Colon (tissue), 2 donors: ENCODE measurements at regions not wholly inside any gene's neighbourhood (a gene's known extent, or its start where the extent isn't known, plus 50 kb on each side); places are given as distances from the start of the nearest gene placed in this dataset.

Experiments used
- FAIRE-seq: peaks from 2 replicates; lab custom pipeline; 2012; peaks lifted over from hg19 to GRCh38; lab: Jason Lieb, UNC
- donor health status: control.
- donor health status: control.

- no peak for FAIRE-seq
Measured at GRCh38 chr6:209432-210103, 82.7 kb upstream of the DUSP22 start.

- no peak for FAIRE-seq
Measured at GRCh38 chr6:210104-210456, 82.2 kb upstream of the DUSP22 start.

- no peak for FAIRE-seq
Measured at GRCh38 chr6:210778-211374, 81.4 kb upstream of the DUSP22 start.

DNA sequence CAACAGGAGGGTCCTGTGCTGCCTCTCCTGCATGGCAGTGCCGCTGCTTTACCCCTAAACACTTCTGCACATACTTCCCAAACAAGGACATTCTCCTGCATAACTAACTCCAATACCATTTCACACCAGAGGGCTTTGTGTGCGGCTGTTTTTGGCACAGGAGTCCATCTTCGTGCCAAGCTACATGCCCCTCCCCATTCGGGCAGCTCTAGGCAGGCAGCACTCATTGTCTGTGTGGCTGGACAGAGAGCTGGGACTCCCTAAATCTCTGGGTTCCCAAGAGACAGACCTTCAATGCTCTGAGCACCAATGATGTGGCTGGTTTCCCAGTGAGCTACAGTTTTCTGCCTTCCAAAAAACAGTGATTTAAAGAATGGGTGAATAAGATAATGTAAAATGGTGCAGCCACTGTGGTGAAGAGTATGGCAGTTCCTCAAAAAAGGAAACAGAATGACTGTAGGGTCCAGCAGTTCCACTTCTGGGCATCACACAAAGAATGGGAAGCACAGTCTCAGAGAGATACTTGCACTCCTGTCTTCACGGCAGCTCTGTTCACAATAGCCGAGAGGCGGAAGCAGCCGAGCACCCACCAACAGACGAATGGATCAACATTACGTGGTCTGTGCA lies 80.3 kb upstream of the DUSP22 start:
- no peak for FAIRE-seq

- FAIRE-seq: no peak
Measured at GRCh38 chr6:213284-213683, 79.0 kb upstream of the DUSP22 start.

DNA sequence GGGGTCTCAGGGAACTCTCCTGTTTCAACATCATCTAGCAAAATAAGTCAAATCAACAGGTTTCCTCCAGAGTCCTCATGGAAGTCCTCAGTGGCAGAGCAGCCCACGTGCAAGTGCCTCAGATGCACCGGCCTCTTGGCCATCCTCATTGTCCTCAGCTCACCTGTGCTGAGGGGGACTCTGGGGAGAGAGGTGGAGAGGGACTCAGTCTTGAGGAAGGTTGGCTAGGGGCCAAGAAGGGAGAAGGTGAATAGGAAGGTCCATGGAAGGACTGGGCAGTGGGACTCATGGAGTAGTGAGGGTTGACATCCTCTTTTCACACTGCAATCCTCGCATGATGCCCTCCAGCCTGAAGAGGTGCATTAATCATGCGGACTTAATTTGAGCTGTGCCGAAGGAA lies 77.9 kb upstream of the DUSP22 start:
- FAIRE-seq: no peak

DNA sequence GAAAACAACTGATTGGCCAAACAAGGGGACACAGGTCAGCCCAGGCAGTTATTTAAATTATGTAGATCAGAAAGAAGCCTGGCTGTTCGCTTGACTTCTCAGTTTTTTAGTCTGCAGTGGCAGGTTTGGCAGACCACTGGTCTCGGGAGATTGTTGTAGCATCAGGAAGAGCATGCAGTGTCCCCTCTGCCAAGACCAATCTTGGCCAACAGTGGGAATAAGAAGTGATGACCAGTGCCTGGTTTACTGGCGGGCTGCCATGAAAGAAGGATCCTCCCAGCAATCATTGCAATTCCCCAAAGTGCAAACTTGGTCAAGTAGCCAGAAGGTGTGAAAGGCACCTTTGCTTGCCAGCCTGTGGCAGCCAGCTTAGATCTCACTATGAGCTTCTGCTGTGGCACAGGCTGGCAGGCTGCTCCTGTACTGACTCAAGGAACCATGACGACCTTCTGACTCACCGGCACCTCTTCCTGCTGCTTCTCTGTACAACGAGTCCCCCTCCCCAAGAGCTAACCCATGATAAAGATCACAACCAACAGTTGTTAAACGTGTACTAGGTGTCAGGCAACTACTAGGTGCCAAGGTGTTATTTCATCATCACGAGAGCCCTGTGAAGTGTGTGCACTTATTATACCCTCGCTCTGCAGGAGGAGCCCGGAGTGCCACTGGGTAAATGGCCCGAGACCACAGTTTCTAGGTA lies 76.8 kb upstream of the DUSP22 start:
- FAIRE-seq: no peak

DNA sequence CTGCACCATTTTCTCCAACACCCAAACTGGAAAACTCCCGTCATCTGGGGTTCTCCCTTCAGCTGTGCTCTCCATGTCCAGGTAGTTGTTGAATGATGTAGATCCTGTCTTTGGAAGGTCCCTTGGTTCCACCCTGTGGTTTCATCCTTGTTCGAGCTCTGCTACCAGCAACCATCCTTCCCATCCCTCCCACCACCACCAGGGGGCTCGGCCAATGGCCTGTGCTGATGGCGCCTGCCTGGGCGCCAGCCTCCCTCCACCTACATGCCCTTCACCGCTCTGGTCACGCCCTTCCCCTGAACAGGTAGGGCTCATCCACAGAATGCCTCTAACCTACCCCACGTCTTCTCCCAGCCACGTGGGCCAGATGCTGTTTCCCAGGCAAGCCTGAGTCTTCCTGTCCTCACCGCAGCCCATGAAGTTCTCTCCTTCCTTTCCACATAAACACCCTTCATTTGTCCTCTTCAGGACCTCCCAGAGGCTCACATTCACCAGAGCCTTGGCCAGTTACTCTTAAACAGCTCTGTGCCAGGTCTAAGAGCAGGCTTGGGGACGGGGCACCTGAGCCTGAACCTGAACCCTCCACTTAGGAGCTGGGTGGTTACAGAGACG lies 75.1 kb upstream of the DUSP22 start:
- FAIRE-seq: no peak

DNA sequence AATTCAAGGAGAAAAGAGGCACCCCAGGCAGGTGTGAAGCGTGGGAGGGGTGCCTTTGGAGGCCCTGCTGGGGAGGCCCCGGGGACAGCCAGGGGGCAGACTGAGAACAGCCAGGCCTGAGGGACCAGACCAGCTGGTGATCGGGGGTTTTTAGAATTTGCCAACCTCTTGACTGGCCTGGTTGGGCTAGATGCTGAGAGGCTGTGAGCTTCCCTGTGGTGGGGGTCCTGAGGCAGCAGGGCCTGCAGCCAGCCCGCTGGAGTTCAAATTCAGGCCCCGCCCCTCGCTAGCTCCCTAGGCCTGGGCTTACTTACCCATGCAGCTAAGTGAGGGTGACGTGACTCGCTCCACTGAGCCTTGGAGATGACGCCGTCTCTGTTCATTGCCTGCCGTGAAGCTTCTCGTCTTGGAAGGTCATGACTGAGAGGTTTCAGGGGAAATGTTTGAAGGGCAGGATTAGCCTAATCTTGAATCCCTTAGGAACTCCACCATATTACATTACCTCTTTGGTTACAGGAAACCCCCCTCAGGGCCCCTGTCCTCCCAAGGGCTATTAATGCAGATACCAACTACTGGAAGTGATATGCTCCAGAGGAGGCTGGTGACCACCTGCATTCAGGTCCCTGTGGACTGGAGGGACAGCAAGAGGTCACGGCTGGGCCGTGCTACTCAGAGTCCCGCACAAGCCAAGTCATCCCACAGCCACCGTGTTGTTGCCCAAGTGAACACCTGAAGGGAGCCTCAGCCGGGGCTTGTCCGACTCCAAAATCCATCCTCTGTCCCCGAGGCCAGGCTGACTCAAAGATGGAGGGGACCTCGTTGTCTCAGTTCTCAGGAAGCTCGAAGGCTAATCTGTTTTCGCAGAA lies 73.9 kb upstream of the DUSP22 start:
- FAIRE-seq: no peak

DNA sequence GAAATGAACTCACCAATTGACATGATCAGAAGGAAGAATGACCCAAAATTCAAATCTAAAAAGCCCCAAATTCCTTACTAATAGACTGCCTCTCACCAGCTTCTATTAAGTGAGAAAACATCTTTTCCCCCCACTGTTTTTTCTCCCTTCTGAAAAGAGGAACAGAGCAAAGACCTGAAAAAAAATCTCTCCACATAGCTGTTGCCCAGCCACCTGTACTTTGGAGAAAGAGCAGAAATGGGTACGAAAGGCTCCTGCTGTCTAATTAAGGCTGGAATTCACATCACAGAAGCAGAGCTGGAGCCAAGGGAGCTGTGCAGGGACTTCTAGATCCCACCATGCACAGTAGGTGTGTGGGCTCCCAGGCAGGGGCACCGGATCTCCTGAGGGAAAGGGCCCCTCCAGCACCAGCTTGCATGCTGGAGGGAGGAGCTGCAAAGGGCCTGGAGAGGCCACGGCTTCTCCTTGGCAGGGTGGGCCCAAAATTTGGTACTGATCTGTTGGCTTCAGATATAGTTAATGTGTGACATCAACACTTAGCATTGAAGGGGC lies 73.2 kb upstream of the DUSP22 start:
- FAIRE-seq: no peak

- no peak for FAIRE-seq
Measured at GRCh38 chr6:219641-220198, 72.6 kb upstream of the DUSP22 start.

GRCh38 chr6:220312-220711 lies 72.0 kb upstream of the DUSP22 start:
- no peak for FAIRE-seq

- FAIRE-seq: no peak
Measured at GRCh38 chr6:220721-221475, 71.4 kb upstream of the DUSP22 start.

GRCh38 chr6:221531-222349 lies 70.5 kb upstream of the DUSP22 start:
- no peak for FAIRE-seq

DNA sequence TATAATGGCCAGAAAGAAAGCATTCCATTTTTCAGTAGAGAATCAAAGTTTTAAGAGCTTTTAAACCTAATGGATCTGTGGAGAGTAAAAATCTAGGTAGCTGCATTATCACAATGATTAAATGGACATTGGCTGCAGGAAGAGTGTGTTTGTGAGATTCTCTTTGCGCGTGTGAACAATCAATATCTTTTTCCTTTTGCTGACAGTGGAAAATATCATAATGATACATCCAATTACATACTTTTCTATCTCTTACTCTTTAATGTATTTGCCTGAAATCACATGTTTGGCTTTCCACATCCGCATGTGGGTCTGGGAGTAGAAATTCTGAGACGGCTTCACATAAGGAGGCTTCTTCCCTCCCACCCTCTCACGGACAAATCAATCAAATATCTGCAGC lies 69.8 kb upstream of the DUSP22 start:
- no peak for FAIRE-seq

- no peak for FAIRE-seq
Measured at GRCh38 chr6:223136-223535, 69.2 kb upstream of the DUSP22 start.

GRCh38 chr6:223763-224162 lies 68.5 kb upstream of the DUSP22 start:
- FAIRE-seq: no peak

DNA sequence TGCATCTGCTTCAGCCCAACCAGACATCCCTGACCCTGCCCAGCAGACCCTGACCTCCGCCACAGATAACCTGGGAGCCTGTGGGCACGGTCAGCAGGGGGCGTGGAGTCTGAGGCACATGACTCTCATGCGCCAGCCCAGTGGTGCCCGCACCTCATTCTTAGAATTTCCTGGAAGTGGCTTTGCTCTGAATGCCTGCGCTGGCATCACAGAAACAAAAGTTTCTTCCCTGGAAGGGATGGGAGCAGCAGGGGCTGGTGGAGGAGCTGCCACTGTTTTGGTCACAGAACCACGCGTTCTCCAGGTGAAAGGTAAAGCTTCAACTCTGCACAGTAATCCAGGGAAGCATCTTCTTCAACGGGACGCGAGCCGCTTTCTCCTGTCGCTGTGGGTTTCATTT lies 67.9 kb upstream of the DUSP22 start:
- no peak for FAIRE-seq

DNA sequence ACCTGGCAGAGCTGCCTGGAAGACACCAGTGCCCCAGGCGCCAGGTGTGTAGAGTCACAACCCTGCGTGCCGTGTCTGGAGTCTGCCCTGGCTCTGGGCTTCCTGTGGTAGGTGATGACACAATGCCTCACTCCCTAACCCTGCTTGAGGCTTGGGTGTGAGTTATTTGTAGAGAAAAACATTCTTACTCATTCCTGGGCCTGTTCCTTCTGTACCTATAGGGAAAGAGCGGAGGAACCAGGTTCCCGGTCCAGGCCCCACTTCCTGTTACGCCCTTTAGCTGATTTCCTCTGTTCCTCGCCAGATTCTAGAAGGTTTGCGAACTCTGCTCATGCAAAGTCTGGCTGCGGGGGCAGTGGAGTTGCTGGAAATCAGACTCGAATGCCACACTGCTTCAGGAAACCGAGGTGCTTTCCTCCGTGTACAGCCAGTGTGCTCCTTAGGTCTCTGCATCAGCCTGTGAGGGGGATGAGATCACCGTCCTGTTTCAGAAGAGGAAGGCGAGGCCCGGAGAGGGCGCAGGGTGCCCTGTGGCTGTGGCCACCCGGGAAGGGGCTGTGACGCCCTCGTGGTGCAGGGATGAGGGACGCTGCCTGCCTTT lies 67.1 kb upstream of the DUSP22 start:
- FAIRE-seq: no peak
